ENCODE measurements at regions not wholly inside any gene's neighbourhood (a gene's known extent, or its start where the extent isn't known, plus 50 kb on each side); places are given as distances from the start of the nearest gene placed in this dataset.

DNA sequence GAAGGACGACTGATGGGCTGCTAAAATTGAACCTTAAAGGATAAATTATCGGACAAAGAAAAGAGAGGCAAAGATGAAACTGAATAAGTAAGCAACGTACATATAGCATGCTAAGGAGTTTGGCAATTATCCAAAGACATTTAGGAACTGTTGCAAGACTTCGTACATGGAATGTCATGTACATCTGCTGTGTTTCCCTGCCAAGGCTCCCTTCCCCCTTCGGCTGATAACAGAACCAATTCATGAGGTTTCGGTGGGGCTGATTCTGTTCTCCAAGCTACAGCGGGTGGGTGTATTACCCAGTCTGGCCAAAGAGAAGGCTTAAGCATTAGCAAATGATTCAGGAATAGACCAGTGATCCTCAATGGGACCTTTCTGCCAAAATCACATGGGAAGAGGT, 190.9 kb upstream of the FREM1 start:
- Mint-ChIP-seq H3K9me3 (ENCODE audit: unreplicated experiment) (no peaks in the 10 kb centered on the region), H3K4me1 (ENCODE audit: insufficient read depth, unreplicated experiment) (peaks cover 6% of the 10 kb centered on the region), H3K4me3 (ENCODE audit: unreplicated experiment) (no peak overlapping the region), H3K27ac (ENCODE audit: low read depth, unreplicated experiment) (no peak overlapping the region), H3K27me3 (ENCODE audit: insufficient read depth, unreplicated experiment) (peaks cover 48% of the 10 kb centered on the region), H3K36me3 (ENCODE audit: insufficient read depth, unreplicated experiment) (no peaks in the 10 kb centered on the region)
- TF ChIP-seq, protein P1, sequence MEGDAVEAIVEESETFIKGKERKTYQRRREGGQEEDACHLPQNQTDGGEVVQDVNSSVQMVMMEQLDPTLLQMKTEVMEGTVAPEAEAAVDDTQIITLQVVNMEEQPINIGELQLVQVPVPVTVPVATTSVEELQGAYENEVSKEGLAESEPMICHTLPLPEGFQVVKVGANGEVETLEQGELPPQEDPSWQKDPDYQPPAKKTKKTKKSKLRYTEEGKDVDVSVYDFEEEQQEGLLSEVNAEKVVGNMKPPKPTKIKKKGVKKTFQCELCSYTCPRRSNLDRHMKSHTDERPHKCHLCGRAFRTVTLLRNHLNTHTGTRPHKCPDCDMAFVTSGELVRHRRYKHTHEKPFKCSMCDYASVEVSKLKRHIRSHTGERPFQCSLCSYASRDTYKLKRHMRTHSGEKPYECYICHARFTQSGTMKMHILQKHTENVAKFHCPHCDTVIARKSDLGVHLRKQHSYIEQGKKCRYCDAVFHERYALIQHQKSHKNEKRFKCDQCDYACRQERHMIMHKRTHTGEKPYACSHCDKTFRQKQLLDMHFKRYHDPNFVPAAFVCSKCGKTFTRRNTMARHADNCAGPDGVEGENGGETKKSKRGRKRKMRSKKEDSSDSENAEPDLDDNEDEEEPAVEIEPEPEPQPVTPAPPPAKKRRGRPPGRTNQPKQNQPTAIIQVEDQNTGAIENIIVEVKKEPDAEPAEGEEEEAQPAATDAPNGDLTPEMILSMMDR (IDR thresholded peaks at IDR 0.05; ENCODE audit: unreplicated experiment): no peak
- intact Hi-C loops (cut with micrococcal nuclease): no loop called here
- DNase-seq (ENCODE audit: unreplicated experiment): peak; percentile 13
- no TSS peak for BruUV-seq (replicated peaks)
- POLR2A ChIA-PET: no interaction called here
- CTCF ChIA-PET: interaction anchor here (0.6 to 2.7 kb wide), 5 partner anchors 22 to 209 kb away, joined by 4 to 16 read pairs (median 5); no protein-coding TSS in a partner anchor

DNA sequence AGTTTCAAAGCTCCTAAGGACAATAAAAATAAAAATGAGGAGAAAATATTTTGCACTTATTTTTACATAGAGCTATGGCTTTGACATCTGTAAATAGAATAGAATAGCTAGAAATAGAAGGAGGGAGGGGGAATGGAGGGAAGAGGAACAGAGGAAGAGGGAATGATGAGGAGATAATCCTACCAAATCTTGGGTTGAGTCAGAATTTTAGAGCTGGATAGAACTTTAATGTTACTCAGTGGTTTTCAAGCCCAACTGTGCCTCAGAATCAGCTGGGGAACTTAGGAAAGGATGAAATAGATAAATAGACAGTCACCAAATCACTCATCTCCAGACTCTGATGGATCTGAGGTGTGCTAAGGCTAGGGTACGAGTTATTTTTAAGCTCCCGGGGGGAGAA, 190.3 kb upstream of the FREM1 start:
- ChIA-PET POLR2A (interaction anchor here (0.6 to 0.7 kb wide), 2 partner anchors 14 to 511 kb away, joined by 3 read pairs; no protein-coding TSS in a partner anchor), CTCF (interaction anchor here (0.6 to 2.7 kb wide), 4 partner anchors 35 to 210 kb away, joined by 4 to 16 read pairs (median 5); no protein-coding TSS in a partner anchor)
- Mint-ChIP-seq H3K4me3 (ENCODE audit: unreplicated experiment) (no peak overlapping the region), H3K9me3 (ENCODE audit: unreplicated experiment) (no peaks in the 10 kb centered on the region), H3K27me3 (ENCODE audit: insufficient read depth, unreplicated experiment) (peaks cover 46% of the 10 kb centered on the region), H3K4me1 (ENCODE audit: insufficient read depth, unreplicated experiment) (peaks cover 6% of the 10 kb centered on the region), H3K27ac (ENCODE audit: low read depth, unreplicated experiment) (no peak overlapping the region), H3K36me3 (ENCODE audit: insufficient read depth, unreplicated experiment) (no peaks in the 10 kb centered on the region)
- intact Hi-C loops (cut with micrococcal nuclease): no loop called here
- TF ChIP-seq, protein P1 (IDR thresholded peaks at IDR 0.05; ENCODE audit: unreplicated experiment): no peak
- BruUV-seq (replicated peaks): no TSS peak
- DNase-seq (ENCODE audit: unreplicated experiment): no peak

DNA sequence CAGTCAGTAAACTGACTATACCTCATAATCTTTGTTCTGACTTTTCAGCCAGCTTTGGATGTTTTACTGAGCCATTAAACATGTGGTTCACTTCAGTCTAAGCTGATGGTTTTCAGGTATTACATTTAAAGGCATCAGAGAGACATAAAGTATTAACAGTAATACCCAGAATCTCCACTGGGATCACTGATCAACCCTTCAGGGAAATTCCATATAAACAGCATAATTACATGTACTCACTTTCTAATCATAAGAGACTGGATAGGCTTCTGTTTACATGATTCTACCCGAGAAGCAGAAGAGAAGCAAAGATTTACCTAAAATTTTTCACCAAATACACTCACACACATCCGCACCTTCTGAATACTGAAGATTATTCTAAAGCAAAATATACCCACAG, 186.7 kb upstream of the FREM1 start:
- intact Hi-C loops (cut with micrococcal nuclease): no loop called here
- DNase-seq (ENCODE audit: unreplicated experiment): no peak
- CTCF ChIA-PET: interaction anchor here (0.6 to 0.7 kb wide), 2 partner anchors 21 to 116 kb away, joined by 3 read pairs; no protein-coding TSS in a partner anchor
- no TSS peak for BruUV-seq (replicated peaks)
- H3K4me1 Mint-ChIP-seq (ENCODE audit: insufficient read depth, unreplicated experiment): peaks cover 6% of the 10 kb centered on the region
- H3K27me3 Mint-ChIP-seq (ENCODE audit: insufficient read depth, unreplicated experiment): peaks cover 44% of the 10 kb centered on the region
- POLR2A ChIA-PET: no interaction called here
- TF ChIP-seq, protein P1 (IDR thresholded peaks at IDR 0.05; ENCODE audit: unreplicated experiment): no peak
- no peaks in the 10 kb centered on the region for H3K9me3 Mint-ChIP-seq (ENCODE audit: unreplicated experiment)
- H3K36me3 Mint-ChIP-seq (ENCODE audit: insufficient read depth, unreplicated experiment): no peaks in the 10 kb centered on the region
- H3K4me3 Mint-ChIP-seq (ENCODE audit: unreplicated experiment): no peak overlapping the region
- no peak overlapping the region for H3K27ac Mint-ChIP-seq (ENCODE audit: low read depth, unreplicated experiment)

DNA sequence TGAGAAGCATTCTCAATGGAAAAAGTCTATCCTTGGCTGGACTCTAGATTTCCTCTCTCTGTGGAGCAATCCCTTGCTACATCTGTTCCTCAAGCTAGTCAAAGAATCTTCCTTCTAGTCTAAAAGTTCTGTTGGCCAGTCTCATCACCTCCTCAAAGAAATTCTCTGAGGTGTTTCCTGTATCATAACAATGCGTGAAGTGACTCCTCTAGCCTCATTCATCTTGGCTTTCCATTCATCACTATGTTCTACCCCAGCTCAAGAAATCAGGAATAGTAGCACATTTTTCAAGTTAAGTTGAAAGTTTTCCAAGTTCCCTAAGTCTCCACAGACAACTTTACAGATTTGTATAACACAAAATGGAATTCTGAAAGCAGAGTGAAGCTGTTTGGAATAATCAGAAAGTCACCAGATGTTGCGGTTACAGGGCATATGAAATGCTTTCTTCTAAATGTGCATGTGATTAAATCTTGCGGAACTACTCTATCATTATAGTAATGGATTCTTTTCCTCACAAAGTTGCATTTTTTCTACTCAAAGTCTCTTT, 176.6 kb upstream of the FREM1 start:
- H3K36me3 Mint-ChIP-seq (ENCODE audit: insufficient read depth, unreplicated experiment): no peaks in the 10 kb centered on the region
- no peak overlapping the region for H3K27ac Mint-ChIP-seq (ENCODE audit: low read depth, unreplicated experiment)
- peaks cover 17% of the 10 kb centered on the region for H3K27me3 Mint-ChIP-seq (ENCODE audit: insufficient read depth, unreplicated experiment)
- DNase-seq (ENCODE audit: unreplicated experiment): no peak
- intact Hi-C loops (cut with micrococcal nuclease): no loop called here
- CTCF ChIA-PET: interaction anchor here (0.5 to 0.8 kb wide), 3 partner anchors 253 to 560 kb away, joined by 3 read pairs; no protein-coding TSS in a partner anchor
- POLR2A ChIA-PET: no interaction called here
- no TSS peak for BruUV-seq (replicated peaks)
- H3K4me1 Mint-ChIP-seq (ENCODE audit: insufficient read depth, unreplicated experiment): no peaks in the 10 kb centered on the region
- TF ChIP-seq, protein P1 (IDR thresholded peaks at IDR 0.05; ENCODE audit: unreplicated experiment): no peak
- no peaks in the 10 kb centered on the region for H3K9me3 Mint-ChIP-seq (ENCODE audit: unreplicated experiment)
- no peak overlapping the region for H3K4me3 Mint-ChIP-seq (ENCODE audit: unreplicated experiment)

Measured in MCF 10A (cell line).